Kidney (tissue), 13 donors: ENCODE measurements at regions not wholly inside any gene's neighbourhood (a gene's known extent, or its start where the extent isn't known, plus 50 kb on each side); places are given as distances from the start of the nearest gene placed in this dataset.

Experiments
- DNase-seq, 5 donors: peaks; one replicate each; pipeline ENCODE4 v3.0.0-alpha.2; 2013 to 2020
- FAIRE-seq: peaks from 2 replicates; lab custom pipeline; 2012; peaks lifted over from hg19 to GRCh38; lab: Jason Lieb, UNC
- H3K27ac ChIP-seq, 2 donors: one replicate each; pipeline ENCODE4 v1.7.0; 2013; ENCODE audit warnings: low read depth in 2 of 2, low read length in 2 of 2, inconsistent platforms in 1 of 2
- H3K27me3 ChIP-seq: one replicate; pipeline ENCODE4 v1.7.1; 2013; ENCODE audit warnings: low read length, inconsistent platforms; ENCODE audit not compliant: control insufficient read depth, insufficient read depth
- H3K36me3 ChIP-seq, 3 donors: one replicate each; pipeline versions ENCODE4 v1.7.0 to v1.7.1; 2013; ENCODE audit warnings: low read length in 3 of 3, control low read depth in 1 of 3, inconsistent platforms in 1 of 3; ENCODE audit not compliant: insufficient read depth in 3 of 3, control insufficient read depth in 2 of 3
- H3K4me1 ChIP-seq, 3 donors: one replicate each; pipeline versions ENCODE4 v1.7.0 to v1.7.1; 2013; ENCODE audit warnings: low read length in 3 of 3, inconsistent platforms in 1 of 3, low read depth in 1 of 3; ENCODE audit not compliant: control insufficient read depth in 2 of 3, insufficient read depth in 2 of 3
- H3K4me3 ChIP-seq, 3 donors: one replicate each; pipeline versions ENCODE4 v1.7.0 to v1.8.1; 2013; ENCODE audit warnings: low read length in 3 of 3, control low read depth in 1 of 3, inconsistent platforms in 1 of 3
- H3K9ac ChIP-seq, 3 donors: one replicate each; pipeline versions ENCODE4 v1.7.0 to v1.7.1; 2013; ENCODE audit warnings: low read length in 3 of 3, control low read depth in 1 of 3, inconsistent platforms in 1 of 3
- H3K9me3 ChIP-seq, 3 donors: one replicate each; pipeline versions ENCODE4 v1.7.0 to v1.7.1; 2013; ENCODE audit warnings: low read length in 3 of 3, control low read depth in 1 of 3, inconsistent platforms in 1 of 3; ENCODE audit not compliant: control insufficient read depth in 2 of 3, insufficient read depth in 1 of 3
- CTCF ChIP-seq: IDR thresholded peaks from 3 replicates; pipeline ENCODE4 v1.5.1; 2012; ENCODE audit warnings: mild to moderate bottlenecking, moderate library complexity, borderline replicate concordance; ENCODE audit not compliant: insufficient read depth; ENCODE audit errors: extremely low read depth
- intact Hi-C: fragments of 100-400 bp; cut with DNase I; formaldehyde crosslinking; loops from one replicate; pipeline ENCODE4 v1.11.1; 2022
- donor health status: control.
- donor health status: control.
- donor health status: control.
- donor health status: control.
- donor health status: control.
- donor health status: DM: yes; HTN: yes; CAD: no.
- donor health status: Normal renal cell carcinoma (clear cell type).

GRCh38 chr15:72970933-72971760 lies 81.1 kb upstream of the NEO1 start:
- intact Hi-C loops, result no loop called here
- FAIRE-seq, result no peak
- DNase-seq, result peak in 4 of 5 donors; percentile 74 to 93 (median 86)

GRCh38 chr15:72968531-72968922 lies 83.7 kb upstream of the NEO1 start:
- DNase-seq, result peak in 4 of 5 donors; percentile 35 to 69 (median 58)
- Histone ChIP-seq H3K36me3 (no peaks in the 10 kb centered on the region), H3K27me3 (no peaks in the 10 kb centered on the region), H3K4me1 (peaks cover 0 to 4% (median 3%) of the 10 kb centered on the region in 3 donors), H3K4me3 (no peak overlapping the region), H3K9me3 (no peaks in the 10 kb centered on the region), H3K9ac (no peak overlapping the region), H3K27ac (no peak overlapping the region)
- intact Hi-C loops, result no loop called here
- no peak for TF ChIP-seq CTCF
- FAIRE-seq, result no peak

More at GRCh38 chr15:72970933-72971760, 81.1 kb upstream of the NEO1 start:
- peak overlapping the region in 1 of 2 donors; percentile 14 for H3K27ac ChIP-seq
- no peaks in the 10 kb centered on the region for H3K27me3 ChIP-seq
- peak overlapping the region in 1 of 3 donors; percentile 24 for H3K9ac ChIP-seq
- peak overlapping the region; percentile 32 to 59 (median 48) for H3K4me3 ChIP-seq
- H3K9me3 ChIP-seq, result no peaks in the 10 kb centered on the region
- no peak for TF ChIP-seq CTCF
- peaks cover 0 to 4% (median 3%) of the 10 kb centered on the region in 3 donors for H3K4me1 ChIP-seq
- no peaks in the 10 kb centered on the region for H3K36me3 ChIP-seq

- FAIRE-seq (no peak), DNase-seq (peak in 1 of 5 donors; percentile 29)
- TF ChIP-seq CTCF, result no peak
Measured at GRCh38 chr15:72967811-72968530, 84.3 kb upstream of the NEO1 start.

More at GRCh38 chr15:72967811-72968530, 84.3 kb upstream of the NEO1 start:
- intact Hi-C loops, result no loop called here
- Histone ChIP-seq H3K27ac (no peak overlapping the region), H3K4me3 (no peak overlapping the region), H3K4me1 (peaks cover 0 to 4% (median 3%) of the 10 kb centered on the region in 3 donors), H3K27me3 (no peaks in the 10 kb centered on the region), H3K36me3 (no peaks in the 10 kb centered on the region), H3K9me3 (no peaks in the 10 kb centered on the region), H3K9ac (no peak overlapping the region)
